ENCODE measurements at regions not wholly inside any gene's neighbourhood (a gene's known extent, or its start where the extent isn't known, plus 50 kb on each side); places are given as distances from the start of the nearest gene placed in this dataset.

DNA sequence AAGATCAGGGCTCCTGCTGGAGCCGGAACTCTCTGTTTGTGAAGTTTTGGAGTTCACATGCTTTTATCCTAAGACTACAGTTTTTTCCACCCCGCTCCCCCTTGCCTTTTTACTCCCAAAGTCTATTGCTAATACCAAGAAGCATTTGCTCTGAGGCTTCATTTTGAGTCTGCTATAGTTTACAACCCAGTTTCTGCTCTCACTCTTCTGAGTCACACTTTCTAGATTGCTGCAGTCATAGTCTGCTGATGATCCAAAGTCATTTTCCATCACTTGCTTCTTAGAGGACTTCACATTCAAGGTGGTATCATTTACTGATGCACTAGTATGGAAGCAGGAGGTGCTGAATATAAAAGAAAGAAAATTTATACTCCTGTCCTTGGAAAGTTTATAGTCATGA, 937.4 kb downstream of the IGSF11 start:
- TF ChIP-seq, protein P1, sequence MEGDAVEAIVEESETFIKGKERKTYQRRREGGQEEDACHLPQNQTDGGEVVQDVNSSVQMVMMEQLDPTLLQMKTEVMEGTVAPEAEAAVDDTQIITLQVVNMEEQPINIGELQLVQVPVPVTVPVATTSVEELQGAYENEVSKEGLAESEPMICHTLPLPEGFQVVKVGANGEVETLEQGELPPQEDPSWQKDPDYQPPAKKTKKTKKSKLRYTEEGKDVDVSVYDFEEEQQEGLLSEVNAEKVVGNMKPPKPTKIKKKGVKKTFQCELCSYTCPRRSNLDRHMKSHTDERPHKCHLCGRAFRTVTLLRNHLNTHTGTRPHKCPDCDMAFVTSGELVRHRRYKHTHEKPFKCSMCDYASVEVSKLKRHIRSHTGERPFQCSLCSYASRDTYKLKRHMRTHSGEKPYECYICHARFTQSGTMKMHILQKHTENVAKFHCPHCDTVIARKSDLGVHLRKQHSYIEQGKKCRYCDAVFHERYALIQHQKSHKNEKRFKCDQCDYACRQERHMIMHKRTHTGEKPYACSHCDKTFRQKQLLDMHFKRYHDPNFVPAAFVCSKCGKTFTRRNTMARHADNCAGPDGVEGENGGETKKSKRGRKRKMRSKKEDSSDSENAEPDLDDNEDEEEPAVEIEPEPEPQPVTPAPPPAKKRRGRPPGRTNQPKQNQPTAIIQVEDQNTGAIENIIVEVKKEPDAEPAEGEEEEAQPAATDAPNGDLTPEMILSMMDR (IDR thresholded peaks at IDR 0.05; ENCODE audit: insufficient read depth, low read depth, low read length), result no peak
- no peak for TF ChIP-seq EZH2 (IDR thresholded peaks at IDR 0.05; ENCODE audit: insufficient read depth, low read length)

Measured in astrocyte (in vitro differentiated cells and primary cell).